Right lobe of liver (tissue), 4 donors: ENCODE measurements at regions not wholly inside any gene's neighbourhood (a gene's known extent, or its start where the extent isn't known, plus 50 kb on each side); places are given as distances from the start of the nearest gene placed in this dataset.

Experiments
- CTCF ChIP-seq, 4 donors: fragments of 200-600 bp in 3 of 4; fragments of 450-650 bp in 1 of 4; IDR thresholded peaks; one replicate each; pipeline versions ENCODE4 v1.5.1 to v1.8.0; 2016 to 2022; ENCODE audit warnings: antibody characterized with exemption in 4 of 4, mild to moderate bottlenecking in 2 of 4
- POLR2A ChIP-seq: fragments of 450-650 bp; IDR thresholded peaks from one replicate; pipeline ENCODE4 v1.6.1; 2017; ENCODE audit warnings: antibody characterized with exemption, mild to moderate bottlenecking
- donor health status: DM: no; HTN: no; CAD: no.
- donor health status: DM: no; HTN: no; CAD: no.
- donor health status: DM: no; HTN: yes; CAD: no.

- no peak for TF ChIP-seq POLR2A
- TF ChIP-seq CTCF (IDR thresholded peaks at IDR 0.05), result no peak
Measured at GRCh38 chr11:97902828-97903227, 1117.9 kb upstream of the CNTN5 start.
